HG03108 (cell line): ENCODE measurements at regions not wholly inside any gene's neighbourhood (a gene's known extent, or its start where the extent isn't known, plus 50 kb on each side); places are given as distances from the start of the nearest gene placed in this dataset.

Experiments used
- ATAC-seq: cut with Tn5 transposase; IDR thresholded peaks from one replicate; pipeline ENCODE4 v1.9.1; 2021; ENCODE audit warnings: moderate library complexity; ENCODE audit not compliant: unreplicated experiment

DNA sequence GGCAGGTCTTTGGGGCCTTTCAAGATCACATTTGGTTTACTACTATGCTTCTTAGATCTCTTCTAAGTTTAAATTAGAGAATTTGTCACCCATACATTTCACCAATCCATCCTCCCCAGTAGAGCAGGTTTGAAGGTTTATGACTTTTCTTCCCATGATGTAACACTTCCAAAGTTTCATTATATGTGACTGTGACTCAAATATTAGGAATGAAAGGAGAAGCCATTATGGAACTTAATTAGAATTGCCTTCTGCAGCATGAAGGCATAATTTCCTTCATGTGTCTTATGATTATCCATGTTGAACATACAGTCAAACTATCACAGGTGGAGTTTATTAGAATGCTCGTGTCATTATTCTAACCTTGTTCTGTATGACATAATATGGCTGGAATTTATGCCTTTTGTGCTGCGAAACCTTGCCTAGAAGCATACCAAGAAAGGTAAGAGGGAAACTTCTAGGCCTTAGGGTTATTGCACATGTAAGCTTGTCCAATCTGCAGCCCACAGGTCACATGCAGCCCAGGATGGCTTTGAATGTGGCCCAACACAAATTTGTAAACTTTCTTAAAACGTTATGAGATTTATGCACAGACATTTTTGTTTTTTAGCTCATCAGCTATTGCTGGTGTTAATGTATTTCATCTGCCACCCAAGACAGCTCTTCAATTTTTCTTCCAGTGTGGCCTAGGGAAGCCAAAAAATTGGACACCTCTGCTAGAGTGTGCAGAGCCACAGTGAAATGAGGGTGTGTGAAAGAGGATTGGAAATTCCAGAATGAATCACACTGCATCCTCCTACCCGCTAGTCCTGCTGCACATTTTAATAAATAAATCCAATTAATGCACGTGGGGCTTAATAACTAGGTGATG, 133.6 kb downstream of the TMEM26 start:
- no peak for ATAC-seq

DNA sequence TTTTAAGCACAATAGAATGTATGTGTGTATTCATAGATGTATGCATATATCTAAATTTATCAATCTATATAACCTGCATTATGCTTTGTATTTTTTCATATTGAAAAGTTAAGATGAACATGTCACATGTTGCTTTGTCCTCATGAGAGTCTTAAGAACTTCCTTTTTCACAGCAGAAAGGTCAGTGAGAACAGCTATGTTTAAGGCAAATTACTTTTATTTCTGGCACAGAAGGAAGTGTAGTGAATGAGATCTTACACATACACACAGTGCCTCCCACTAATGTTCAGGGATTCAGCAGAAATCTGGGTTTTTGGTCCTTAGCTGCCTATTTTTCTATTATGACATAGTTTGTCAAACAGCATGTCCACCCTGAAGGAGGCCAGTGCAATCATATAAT, 134.8 kb downstream of the TMEM26 start:
- ATAC-seq: no peak

DNA sequence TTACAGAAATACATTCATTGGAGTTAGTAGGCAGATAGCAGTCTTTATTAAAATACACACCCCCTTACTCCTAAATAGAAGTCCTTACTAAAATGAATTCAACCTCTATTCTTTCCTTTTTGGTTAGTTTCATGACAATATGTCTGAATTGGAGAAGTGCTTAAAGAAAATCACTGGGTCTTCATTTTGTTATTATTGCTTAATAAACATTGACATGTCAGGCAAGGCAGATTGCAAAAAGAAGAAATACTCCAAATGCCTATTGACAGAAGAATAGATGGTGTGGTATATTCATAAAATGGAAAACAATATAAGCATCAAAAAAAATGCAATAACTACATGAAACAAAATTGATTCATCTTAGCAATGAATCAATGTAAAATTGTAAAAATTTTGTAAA, 135.5 kb downstream of the TMEM26 start:
- no peak for ATAC-seq

DNA sequence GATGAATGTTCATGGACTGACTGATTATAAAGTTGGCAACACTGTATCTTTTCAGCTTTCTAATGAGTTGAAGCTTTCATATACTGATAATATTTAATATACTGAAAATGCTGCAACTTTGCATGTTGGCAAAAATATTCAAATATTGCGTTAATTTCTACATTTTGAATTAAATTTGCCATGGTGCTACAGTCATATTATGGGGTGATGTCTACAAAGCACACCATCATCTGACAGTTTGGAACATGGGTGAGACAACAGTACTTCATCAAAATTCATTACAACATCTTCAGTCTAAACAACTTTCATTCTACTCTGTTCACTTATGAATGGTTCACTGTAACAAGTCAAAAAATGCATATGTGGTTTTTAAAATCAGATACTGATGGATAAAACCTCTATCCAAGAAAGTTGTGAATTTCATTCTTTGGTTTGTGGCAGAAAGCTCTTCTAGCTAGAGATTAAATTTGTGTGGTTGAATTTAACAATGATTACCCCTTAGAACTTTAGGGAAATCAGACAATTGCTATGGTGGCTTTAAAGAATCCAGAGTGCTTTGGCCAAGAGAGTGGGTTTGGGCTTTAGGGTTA, 136.4 kb downstream of the TMEM26 start:
- no peak for ATAC-seq

DNA sequence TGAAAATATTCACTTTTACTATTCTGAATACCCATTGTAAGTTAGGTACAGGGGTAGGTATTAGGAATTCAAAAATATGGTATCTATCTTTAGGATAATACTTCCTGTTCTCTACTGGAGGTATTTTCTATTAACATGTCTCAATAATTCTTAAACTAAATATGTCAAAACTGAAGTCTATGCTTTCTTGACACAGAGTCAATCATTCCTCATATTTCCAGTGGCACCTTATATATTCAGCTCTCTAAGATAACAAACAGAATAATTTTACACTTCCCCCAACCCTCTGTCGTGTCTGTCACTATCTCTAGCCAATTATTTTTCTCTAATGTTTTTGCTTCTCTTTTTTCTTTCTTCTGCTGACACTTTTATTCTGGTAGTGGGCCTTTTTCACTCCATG, 138.9 kb downstream of the TMEM26 start:
- no peak for ATAC-seq

DNA sequence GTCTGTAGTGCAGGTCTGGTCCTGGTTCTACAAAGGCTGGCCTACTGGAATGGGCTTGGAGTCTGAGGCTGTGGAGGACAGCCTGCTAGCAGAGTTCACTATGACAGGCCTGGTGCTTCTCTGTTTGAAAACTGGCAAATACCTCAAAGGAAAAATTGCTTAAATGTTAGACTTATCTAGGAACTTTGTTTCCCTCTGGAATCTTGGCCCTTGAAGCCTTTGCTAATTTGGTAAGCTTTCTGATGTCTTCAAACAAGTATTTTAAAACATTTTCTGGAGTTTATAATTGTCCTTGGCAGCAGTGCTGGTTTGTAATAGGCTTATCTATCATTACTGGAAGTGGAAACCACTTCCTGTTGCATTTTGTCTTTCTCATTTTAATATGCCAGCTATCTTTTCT, 139.7 kb downstream of the TMEM26 start:
- no peak for ATAC-seq

DNA sequence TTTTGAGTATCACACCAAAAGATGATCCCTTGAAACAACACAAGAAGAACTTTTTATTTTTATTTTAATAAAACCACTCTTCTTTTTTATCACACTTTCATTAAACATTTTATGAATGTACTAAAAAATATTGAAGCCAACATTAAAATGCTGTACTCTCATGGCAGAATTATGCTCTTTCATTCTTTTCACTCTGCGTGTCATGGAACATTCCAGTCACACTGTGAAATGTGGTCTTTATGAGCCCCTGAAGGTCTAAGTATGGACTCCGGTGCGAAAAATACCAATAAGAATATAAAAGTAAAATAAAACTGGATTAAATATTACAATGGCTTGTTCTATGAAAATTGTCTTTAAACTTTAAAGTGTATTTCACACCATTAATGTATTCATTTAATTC, 148.4 kb downstream of the TMEM26 start:
- no peak for ATAC-seq

DNA sequence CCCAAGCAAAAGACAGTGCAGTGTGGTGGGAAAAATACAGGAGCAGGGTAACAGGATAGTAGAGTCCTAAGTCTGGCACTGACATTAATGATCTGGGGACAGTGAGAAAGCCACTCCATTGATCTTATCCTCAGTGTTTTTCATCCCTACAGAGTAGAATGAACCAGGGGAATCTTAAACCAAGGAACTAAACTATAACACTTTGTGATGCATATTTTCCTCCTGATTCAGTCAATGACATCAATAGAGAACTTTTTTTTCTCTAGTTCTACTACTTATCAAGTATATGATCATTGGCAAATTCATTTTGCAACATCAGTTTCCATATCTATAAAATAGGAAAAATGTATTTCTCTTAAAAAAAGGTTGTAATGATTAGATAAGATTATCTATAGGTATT, 151.1 kb downstream of the TMEM26 start:
- no peak for ATAC-seq

DNA sequence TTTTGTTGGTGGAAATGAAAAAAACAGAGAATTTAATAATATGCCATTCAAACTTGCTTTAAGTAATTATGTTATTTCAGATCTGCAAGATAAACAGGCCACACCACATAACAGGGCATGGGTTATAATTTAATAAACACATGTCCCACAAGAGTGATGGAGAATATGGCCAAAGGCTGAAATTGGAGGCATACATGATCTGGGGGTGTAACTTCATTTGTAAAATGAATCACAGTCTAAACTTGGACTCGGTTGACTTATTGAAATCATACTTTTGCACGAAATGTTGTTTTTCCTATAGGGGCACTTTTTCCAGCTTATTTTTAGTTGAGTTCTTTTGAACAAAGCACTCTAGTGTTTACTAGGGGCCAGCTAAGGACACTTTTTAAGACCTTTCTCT, 151.6 kb downstream of the TMEM26 start:
- no peak for ATAC-seq

DNA sequence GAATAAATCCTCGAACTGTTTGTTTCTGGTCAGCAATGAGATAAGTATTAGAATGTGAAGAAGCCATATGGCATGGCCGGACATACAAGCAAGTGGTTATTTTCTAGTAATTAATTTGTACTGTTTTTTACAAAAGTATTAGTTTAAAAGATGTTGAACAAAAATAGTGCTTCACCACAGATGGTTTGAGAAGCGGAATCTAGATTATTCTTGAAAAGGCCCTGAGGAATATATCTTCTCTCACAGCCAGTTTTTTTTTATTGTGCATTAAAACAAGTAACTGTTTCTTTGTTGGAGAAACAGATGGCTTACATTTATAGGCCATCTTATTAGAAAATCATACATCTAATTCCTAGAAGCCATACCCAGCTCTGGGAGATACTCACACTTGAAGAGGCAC, 153.3 kb downstream of the TMEM26 start:
- no peak for ATAC-seq

DNA sequence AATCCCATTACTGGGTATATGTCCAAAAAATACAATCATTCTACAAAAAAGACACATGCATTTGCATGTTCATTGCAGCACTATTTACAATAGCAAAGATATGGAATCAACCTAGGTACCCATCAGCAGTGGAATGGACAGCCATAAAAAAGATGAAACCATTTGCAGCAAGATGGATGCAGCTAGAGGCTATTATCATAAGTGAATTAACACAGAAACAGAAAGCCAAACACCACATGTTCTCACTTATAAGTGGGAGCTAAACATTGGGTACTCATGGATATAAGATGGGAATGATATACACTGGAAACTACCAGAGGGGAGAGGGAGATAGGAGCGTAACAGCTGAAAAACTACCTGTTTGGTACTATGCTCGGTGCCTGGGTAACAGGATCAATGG, 154.0 kb downstream of the TMEM26 start:
- ATAC-seq: no peak

DNA sequence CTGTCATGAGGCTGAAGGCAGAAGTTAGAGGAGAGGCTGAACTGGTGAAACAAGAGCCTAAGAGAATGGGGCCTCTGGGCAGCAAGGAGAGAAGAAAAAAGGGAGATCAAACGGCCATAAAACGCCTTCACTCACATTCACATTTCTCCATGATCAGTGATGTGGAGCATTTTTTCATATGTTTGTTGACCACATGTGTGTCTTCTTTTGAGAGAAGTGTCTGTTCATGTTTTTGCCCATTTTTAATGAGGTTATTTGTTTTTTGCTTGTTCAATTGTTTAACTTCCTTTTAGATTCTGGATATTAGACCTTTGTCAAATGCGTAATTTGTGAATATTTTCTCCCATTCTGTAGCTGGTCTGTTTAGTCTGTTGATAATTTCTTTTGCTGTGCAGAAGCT, 155.0 kb downstream of the TMEM26 start:
- no peak for ATAC-seq

DNA sequence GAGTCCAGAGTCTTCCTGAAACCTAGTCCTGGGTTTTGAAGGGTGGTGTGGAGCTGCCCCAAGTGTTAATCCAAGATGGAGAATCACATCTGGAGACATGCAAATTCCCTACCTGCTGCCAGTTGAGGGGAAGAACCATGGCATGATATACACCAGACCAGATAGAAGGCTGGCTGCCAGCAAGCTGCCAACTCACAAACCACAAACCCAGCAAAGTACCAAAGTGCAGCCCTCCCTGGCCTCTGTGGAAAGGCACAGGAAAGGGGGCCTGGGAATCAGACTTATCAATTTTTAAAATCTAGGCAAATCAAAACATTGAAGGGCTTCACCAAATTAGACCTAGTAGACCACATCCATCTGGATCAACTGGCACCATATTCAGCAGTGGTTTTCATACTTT, 157.0 kb downstream of the TMEM26 start:
- no peak for ATAC-seq

DNA sequence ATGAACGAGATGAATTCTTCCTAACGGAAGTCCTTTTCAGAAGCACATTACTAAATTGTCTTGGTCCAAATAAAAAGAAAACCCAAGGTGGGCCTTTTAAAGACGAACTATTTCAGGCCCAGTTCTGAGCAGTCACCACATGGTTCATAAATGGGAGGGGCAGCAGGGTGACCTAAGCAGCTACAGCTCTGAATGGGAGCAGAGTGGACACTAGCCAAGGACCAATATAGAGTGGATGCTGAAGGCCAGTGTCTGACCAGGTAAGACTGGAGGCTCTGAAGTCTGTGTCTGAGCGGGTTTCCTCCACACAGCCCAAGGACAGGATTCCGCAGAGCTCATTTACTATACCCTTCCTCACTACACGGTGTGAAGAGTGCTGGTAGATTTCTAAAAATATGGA, 159.1 kb downstream of the TMEM26 start:
- no peak for ATAC-seq

DNA sequence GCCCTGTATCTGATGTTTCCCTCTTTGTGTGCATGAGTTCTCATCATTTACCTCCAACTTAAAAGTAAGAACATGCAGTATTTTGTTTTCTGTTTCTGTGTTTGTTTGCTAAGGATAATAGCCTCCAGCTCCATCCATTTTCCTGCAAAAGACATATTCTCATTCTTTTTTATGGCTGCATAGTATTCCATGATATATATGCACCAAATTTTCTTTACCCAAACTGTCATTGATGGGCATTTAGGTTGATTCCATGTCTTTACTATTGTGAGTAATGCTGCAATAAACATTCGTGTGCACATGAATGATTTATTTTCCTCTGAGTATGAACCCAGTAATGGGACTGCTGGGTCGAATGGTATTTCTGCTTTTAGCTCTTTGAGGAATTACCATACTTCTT, 163.4 kb downstream of the TMEM26 start:
- no peak for ATAC-seq

DNA sequence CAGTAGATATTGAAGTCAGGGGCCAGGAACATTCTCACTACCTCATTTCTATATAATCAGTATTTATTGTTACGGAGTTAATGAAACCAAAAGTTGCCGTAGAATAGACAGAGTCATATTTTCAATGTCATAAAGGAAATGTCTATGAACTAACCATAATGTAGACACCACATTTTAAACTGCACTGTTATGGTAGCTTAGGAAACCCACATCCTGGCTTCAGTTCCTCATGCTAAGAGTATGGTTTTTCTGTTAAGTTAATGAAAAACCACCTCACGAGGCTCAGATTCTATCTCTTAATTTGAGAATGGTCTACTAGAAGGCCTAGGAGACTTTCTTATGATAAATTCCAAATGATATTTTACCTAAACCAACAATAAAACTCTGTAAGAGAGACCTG, 166.5 kb downstream of the TMEM26 start:
- peak; percentile 100 for ATAC-seq

DNA sequence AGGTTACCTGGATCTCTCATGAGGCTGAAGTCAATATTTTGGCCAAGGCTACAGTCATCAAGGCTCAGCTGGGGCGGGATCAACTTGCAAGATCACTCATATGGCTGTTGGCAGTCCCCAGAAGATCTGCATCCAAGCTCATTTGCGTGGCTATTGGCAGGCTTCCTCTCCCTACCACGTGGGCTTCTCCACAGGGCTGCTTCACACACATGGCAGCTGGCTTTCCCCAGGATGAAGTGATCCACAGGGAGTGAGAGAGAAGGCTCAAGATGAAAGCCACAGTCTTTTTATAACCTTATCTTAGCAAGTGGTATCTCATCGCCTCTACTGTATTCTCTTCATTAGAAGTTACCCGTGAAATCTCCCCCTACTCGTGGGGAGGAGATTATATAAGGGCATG, 167.4 kb downstream of the TMEM26 start:
- no peak for ATAC-seq

DNA sequence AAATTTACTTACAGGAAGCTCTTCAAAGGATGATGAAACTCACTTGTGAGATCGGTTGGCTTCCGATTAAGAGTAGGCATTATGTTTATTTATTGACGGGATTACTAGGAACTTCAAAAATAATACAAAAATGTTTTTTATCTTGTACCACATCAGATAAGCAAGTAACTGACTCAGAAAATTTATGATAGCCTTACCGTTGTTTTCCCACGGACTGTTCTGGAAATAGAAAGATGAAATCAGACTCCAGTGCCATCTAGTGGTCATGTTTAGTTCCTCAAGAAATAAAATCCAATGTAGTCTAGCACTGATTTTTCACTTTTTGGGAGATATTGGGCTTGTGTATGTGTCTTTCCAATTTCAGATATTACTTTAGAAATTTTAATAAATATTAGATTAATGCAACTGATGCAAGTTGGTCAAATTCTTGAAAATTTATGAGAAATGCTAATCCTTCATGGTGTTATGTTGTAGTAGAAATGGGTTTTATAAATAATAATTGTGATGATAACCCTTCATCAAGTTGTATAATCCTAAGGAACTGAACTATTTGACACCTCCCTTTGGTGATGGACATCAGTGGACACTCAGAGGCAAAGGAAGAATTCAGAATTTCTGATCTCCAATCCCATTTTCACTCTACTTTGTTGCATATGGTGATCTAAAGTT, 168.8 kb downstream of the TMEM26 start:
- no peak for ATAC-seq

DNA sequence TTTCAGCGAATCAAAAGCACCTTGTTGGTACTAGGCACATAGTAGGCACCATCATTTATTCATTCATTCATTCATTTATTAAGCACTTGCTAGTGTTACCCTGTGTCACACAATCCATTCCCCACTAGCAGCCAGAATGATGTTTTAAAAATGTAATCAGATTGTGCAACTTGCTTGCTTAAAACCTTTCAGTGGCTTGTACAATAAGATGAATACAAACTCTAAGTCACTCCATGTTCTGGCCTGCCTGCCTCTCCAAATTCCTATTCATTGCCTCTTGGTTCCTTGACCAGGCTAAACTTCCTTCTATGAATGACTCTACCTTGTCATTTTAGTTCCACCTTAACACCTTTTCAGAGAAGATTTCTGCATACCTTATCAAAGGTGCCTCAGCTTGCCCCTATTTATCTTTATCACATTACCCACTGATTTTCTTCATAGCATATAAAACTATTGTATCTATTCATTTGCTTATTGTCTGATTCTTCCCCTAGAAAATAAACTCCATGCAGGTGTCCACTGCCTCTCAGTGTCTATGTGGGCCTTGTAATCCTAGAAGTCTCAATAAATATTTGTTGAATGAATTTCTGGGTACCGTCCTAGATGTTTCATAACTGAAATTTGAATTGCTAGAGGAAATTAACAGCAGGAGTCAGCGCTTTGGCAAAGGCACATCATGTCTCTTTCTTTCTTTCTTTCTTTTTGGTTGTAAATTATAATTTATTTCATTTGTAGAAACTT, 169.5 kb downstream of the TMEM26 start:
- ATAC-seq: no peak

DNA sequence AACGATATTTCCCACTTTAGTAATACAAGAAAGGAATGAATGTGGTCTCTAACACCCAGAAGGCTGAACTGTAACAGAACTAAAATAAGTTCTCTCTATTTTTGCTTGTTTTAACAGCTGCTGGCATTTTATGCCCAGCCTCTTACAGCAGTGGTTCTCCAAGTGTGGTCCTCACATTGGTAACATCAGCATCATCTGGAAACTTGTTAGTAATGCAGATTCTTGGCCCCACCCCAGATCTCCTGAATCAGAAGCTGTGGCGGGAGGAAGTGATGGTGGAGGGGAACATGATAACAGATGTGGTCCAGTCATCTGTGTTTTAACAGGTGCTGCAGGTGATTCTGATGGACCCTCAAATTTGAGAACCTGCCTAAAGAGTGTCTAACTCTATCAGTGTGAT, 170.1 kb downstream of the TMEM26 start:
- no peak for ATAC-seq

DNA sequence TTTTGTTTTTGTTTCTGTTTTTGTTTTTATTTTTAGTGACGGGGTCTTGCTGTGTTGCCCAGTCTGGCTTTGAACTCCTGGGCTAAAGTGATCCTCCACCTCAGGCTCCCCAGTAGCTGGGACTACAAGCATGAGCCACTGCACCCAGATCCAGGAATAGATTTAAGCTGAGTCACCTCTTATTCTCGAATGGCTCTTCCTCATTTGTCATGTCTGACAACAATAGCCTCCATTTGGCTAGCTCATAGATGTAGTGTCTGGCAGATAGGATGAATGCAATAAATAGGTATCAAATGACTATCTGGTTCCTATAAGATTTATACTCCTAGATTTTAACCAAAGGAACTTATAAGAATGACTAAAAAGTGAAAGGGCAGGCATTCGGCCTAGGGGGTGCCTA, 172.9 kb downstream of the TMEM26 start:
- no peak for ATAC-seq

DNA sequence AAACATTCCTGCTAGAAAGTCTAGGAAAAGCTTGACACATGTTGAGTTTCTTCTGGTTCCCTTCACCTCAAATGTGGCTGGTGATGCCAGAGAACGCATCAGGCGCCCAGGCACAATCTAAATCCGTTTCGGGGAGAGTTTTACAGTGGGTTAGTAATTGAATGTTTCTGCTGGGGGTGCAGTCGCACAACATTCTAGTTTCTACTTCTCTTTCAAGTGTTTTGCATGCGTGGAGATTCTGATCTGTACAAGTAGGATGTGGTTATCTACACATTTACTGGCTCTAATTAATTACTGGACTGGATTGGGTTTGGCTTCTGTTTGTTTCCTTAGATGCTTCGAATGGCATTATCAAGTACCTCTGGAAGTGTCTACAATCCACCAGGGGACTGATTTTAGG, 173.8 kb downstream of the TMEM26 start:
- ATAC-seq: peak; percentile 64
